ENCODE measurements at regions not wholly inside any gene's neighbourhood (a gene's known extent, or its start where the extent isn't known, plus 50 kb on each side); places are given as distances from the start of the nearest gene placed in this dataset.

DNA sequence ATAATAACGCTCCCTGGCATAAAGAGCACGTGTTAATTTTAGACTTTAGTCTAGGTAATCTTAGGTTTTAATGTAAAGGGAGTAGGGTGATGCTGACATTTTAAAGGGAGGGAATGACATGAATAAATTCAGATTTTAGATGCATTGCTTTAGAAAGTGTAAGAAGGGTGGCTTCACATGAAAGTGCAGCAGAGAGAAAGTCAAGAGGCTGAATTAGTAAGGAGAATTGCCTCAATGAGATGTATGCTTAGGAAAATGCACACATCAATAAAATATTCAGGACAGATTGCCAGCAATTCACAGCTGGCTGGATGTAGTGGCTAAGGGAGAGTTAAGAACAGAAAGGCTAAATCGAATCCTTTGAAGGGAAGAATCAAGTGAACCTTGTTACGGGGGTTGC, 165.5 kb upstream of the CDH19 start:
- TF ChIP-seq, protein P1, sequence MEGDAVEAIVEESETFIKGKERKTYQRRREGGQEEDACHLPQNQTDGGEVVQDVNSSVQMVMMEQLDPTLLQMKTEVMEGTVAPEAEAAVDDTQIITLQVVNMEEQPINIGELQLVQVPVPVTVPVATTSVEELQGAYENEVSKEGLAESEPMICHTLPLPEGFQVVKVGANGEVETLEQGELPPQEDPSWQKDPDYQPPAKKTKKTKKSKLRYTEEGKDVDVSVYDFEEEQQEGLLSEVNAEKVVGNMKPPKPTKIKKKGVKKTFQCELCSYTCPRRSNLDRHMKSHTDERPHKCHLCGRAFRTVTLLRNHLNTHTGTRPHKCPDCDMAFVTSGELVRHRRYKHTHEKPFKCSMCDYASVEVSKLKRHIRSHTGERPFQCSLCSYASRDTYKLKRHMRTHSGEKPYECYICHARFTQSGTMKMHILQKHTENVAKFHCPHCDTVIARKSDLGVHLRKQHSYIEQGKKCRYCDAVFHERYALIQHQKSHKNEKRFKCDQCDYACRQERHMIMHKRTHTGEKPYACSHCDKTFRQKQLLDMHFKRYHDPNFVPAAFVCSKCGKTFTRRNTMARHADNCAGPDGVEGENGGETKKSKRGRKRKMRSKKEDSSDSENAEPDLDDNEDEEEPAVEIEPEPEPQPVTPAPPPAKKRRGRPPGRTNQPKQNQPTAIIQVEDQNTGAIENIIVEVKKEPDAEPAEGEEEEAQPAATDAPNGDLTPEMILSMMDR (IDR thresholded peaks at IDR 0.05; ENCODE audit: low read length): no peak
- TF ChIP-seq EZH2phosphoT487 (IDR thresholded peaks at IDR 0.05; ENCODE audit: low read length) (no peak), EZH2 (optimal IDR thresholded peaks at IDR 0.05; ENCODE audit: low read depth, low read length) (no peak)
